A549 (cell line): ENCODE measurements at regions not wholly inside any gene's neighbourhood (a gene's known extent, or its start where the extent isn't known, plus 50 kb on each side); places are given as distances from the start of the nearest gene placed in this dataset.

ENCODE experiments used
- BHLHE40 ChIP-seq: IDR thresholded peaks from 2 replicates; pipeline ENCODE4 v1.6.1; 2012; ENCODE audit warnings: low read depth, low read length, inconsistent platforms
- HOXA7 ChIP-seq: fragments of 250-450 bp; sonication (Bioruptor Pico); IDR thresholded peaks from 2 replicates; pipeline ENCODE4 v1.5.0; 2020; ENCODE audit warnings: mild to moderate bottlenecking, moderate library complexity
- HOXB13 ChIP-seq: fragments of 250-450 bp; sonication (Bioruptor Pico); IDR thresholded peaks from 2 replicates; pipeline ENCODE4 v1.5.0; 2020; ENCODE audit warnings: low read depth, mild to moderate bottlenecking, moderate library complexity
- HOXB5 ChIP-seq: fragments of 250-450 bp; sonication (Bioruptor Pico); IDR thresholded peaks from 2 replicates; pipeline ENCODE4 v1.5.0; 2020; ENCODE audit warnings: mild to moderate bottlenecking, moderate library complexity
- MYC ChIP-seq: IDR thresholded peaks from 2 replicates; pipeline ENCODE4 v1.6.1; 2012; ENCODE audit warnings: mild to moderate bottlenecking, inconsistent platforms, low read length, improper control_type of control experiment, borderline replicate concordance
- PHF8 ChIP-seq: fragments of 200-600 bp; sonication (generic); IDR thresholded peaks from 2 replicates; pipeline ENCODE4 v1.6.1; 2016; ENCODE audit warnings: low read depth, mild to moderate bottlenecking, antibody characterized with exemption, moderate library complexity, borderline replicate concordance
- RAD21 ChIP-seq, 2 experiments: fragments of >200 bp in 1 of 2; sonication (Bioruptor Twin) in 1 of 2; formaldehyde crosslinking in 1 of 2; IDR thresholded peaks in 1 of 2; conservative IDR thresholded peaks in 1 of 2; 2 replicates in 1 of 2; 3 replicates in 1 of 2; pipeline ENCODE4 v1.6.1; 2012 to 2018; ENCODE audit warnings: inconsistent platforms in 1 of 2
- RFX5 ChIP-seq: fragments of 450-650 bp; IDR thresholded peaks from 2 replicates; pipeline ENCODE4 v1.7.1; 2014; ENCODE audit warnings: antibody characterized with exemption, mild to moderate bottlenecking, moderate library complexity
- TF ChIP-seq, protein P1 (sequence below): fragments of 450-650 bp; IDR thresholded peaks from 2 replicates; pipeline ENCODE4 v1.6.1; 2014; ENCODE audit warnings: antibody characterized with exemption
- TF ChIP-seq, protein P2 (sequence below): fragments of >200 bp; sonication (Bioruptor Twin); formaldehyde crosslinking; IDR thresholded peaks from 3 replicates; pipeline ENCODE4 v1.5.1; 2016
- TF ChIP-seq, protein P3 (sequence below): fragments of 150-350 bp; IDR thresholded peaks from 2 replicates; pipeline ENCODE4 v1.6.1; 2014; ENCODE audit warnings: low read depth, mild to moderate bottlenecking, low read length
- TF ChIP-seq, protein P4 (sequence below): fragments of >200 bp; sonication (Bioruptor Twin); formaldehyde crosslinking; IDR thresholded peaks from 2 replicates; pipeline ENCODE4 v1.6.1; 2016

DNA sequence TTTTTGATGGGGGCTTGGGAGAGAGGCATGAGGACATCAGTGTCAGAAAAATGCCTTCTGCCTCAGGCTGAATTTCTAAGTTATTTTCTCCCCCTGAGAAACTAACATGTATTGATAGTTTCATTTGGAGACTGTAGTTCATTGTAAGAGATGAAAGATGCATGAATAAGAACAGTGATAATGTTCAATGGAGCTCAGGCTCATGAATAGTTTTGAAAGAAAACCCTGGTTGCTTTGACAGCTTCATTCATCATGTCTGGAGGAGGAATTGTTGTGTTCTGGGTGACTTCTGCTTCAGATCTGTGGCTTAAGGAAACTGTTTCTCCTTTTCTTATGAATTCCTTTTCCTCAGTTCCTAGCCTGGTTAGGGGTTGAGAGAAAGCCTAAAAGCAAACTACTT is 204.0 kb upstream of the LRRC3B start:
- TF ChIP-seq, protein P1, sequence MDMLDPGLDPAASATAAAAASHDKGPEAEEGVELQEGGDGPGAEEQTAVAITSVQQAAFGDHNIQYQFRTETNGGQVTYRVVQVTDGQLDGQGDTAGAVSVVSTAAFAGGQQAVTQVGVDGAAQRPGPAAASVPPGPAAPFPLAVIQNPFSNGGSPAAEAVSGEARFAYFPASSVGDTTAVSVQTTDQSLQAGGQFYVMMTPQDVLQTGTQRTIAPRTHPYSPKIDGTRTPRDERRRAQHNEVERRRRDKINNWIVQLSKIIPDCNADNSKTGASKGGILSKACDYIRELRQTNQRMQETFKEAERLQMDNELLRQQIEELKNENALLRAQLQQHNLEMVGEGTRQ: no peak
- TF ChIP-seq HOXA7 (CRISPR knock-in tag) (no peak), HOXB5 (no peak), HOXB13 (CRISPR knock-in tag) (no peak), BHLHE40 (no peak), MYC (no peak), PHF8 (no peak), RFX5 (no peak), RAD21 (conservative IDR thresholded peaks at IDR 0.05 in 1 of 2, IDR thresholded peaks at IDR 0.05 in 1 of 2) (no peak)
- TF ChIP-seq, protein P2, sequence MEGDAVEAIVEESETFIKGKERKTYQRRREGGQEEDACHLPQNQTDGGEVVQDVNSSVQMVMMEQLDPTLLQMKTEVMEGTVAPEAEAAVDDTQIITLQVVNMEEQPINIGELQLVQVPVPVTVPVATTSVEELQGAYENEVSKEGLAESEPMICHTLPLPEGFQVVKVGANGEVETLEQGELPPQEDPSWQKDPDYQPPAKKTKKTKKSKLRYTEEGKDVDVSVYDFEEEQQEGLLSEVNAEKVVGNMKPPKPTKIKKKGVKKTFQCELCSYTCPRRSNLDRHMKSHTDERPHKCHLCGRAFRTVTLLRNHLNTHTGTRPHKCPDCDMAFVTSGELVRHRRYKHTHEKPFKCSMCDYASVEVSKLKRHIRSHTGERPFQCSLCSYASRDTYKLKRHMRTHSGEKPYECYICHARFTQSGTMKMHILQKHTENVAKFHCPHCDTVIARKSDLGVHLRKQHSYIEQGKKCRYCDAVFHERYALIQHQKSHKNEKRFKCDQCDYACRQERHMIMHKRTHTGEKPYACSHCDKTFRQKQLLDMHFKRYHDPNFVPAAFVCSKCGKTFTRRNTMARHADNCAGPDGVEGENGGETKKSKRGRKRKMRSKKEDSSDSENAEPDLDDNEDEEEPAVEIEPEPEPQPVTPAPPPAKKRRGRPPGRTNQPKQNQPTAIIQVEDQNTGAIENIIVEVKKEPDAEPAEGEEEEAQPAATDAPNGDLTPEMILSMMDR: no peak
- TF ChIP-seq, protein P3, sequence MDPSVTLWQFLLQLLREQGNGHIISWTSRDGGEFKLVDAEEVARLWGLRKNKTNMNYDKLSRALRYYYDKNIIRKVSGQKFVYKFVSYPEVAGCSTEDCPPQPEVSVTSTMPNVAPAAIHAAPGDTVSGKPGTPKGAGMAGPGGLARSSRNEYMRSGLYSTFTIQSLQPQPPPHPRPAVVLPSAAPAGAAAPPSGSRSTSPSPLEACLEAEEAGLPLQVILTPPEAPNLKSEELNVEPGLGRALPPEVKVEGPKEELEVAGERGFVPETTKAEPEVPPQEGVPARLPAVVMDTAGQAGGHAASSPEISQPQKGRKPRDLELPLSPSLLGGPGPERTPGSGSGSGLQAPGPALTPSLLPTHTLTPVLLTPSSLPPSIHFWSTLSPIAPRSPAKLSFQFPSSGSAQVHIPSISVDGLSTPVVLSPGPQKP: no peak
- TF ChIP-seq, protein P4, sequence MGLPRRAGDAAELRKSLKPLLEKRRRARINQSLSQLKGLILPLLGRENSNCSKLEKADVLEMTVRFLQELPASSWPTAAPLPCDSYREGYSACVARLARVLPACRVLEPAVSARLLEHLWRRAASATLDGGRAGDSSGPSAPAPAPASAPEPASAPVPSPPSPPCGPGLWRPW: no peak
